ENCODE measurements at regions not wholly inside any gene's neighbourhood (a gene's known extent, or its start where the extent isn't known, plus 50 kb on each side); places are given as distances from the start of the nearest gene placed in this dataset.
A peak's percentile ranks its signal among the peaks of the same experiment; 100 is the strongest.

DNA sequence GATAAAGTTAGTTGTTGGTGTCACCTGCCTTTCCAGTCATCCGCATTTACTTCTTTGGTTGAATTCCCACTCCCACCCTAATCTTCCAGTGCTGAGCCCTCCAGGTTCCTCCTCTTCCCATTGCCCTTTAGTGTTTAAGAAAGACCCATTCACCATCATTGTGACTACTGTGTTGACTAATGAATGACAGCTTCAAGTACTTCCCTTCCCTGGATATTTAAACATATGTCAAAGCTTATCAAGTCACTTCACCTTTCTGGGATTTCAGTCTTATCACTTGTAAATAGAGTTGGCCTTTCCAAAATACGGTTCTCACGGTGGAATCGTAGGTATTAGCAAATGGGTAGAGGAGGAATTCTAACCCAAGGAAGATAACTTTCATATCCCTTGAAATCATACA is 201.6 kb upstream of the SVIL start:
- Histone ChIP-seq H3K27me3 (ENCODE audit: control insufficient read depth, insufficient read depth, low read length) (no peaks in the 10 kb centered on the region), H3K4me3 (replicated peaks in 1 of 4; ENCODE audit: control extremely low read depth in 1 of 4, insufficient read depth in 1 of 4, low read depth in 3 of 4, low read length in 4 of 4) (no peak overlapping the region), H3K4me2 (ENCODE audit: extremely low read depth, insufficient read depth, low read length) (no peak overlapping the region), H2AFZ (ENCODE audit: low read length) (no peak overlapping the region), H3K36me3 (ENCODE audit: control insufficient read depth, insufficient read depth, low read length) (no peaks in the 10 kb centered on the region), H3K9me3 (ENCODE audit: control insufficient read depth, insufficient read depth, low read depth, low read length) (no peaks in the 10 kb centered on the region), H3K9ac (ENCODE audit: insufficient read depth, low read length) (no peak overlapping the region), H4K20me1 (ENCODE audit: control insufficient read depth, extremely low read depth, insufficient read depth, low read length) (no peaks in the 10 kb centered on the region), H3K79me2 (ENCODE audit: control insufficient read depth, insufficient read depth, low read length) (no peaks in the 10 kb centered on the region), H3K4me1 (ENCODE audit: control insufficient read depth, extremely low read depth, insufficient read depth, low read length) (no peaks in the 10 kb centered on the region), H3K27ac (ENCODE audit: insufficient read depth, low read length) (no peak overlapping the region)
- DNase-seq (ENCODE audit: low read depth in 2 of 2) = no peak
- no peak for TF ChIP-seq EZH2 (IDR thresholded peaks at IDR 0.05; ENCODE audit: low read length, missing control alignments)
- TF ChIP-seq, protein P1, sequence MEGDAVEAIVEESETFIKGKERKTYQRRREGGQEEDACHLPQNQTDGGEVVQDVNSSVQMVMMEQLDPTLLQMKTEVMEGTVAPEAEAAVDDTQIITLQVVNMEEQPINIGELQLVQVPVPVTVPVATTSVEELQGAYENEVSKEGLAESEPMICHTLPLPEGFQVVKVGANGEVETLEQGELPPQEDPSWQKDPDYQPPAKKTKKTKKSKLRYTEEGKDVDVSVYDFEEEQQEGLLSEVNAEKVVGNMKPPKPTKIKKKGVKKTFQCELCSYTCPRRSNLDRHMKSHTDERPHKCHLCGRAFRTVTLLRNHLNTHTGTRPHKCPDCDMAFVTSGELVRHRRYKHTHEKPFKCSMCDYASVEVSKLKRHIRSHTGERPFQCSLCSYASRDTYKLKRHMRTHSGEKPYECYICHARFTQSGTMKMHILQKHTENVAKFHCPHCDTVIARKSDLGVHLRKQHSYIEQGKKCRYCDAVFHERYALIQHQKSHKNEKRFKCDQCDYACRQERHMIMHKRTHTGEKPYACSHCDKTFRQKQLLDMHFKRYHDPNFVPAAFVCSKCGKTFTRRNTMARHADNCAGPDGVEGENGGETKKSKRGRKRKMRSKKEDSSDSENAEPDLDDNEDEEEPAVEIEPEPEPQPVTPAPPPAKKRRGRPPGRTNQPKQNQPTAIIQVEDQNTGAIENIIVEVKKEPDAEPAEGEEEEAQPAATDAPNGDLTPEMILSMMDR (conservative IDR thresholded peaks at IDR 0.05 in 1 of 2, IDR thresholded peaks at IDR 0.05 in 1 of 2; ENCODE audit: low read depth in 1 of 2, low read length in 2 of 2) = no peak

DNA sequence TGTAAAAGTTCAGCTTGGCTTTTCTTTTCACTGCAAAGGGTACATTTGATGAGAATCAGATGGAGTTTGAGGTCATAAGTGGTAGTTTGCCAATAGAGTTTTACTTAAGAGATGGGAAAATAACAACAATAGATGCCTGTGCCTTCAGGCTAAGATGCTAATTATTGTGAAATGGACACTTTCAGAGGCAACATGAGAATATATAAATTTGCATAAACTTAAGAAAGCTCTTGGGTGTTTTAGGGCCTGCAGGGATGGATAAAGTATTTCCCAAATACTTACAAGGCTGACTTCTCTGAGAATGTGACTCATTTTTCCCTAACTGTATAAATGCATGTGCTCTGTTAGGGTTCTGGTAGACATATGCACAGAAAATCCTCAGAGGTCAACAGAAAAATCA is 200.3 kb upstream of the SVIL start:
- no peaks in the 10 kb centered on the region for H3K79me2 ChIP-seq (ENCODE audit: control insufficient read depth, insufficient read depth, low read length)
- H3K27ac ChIP-seq (ENCODE audit: insufficient read depth, low read length) = no peak overlapping the region
- H2AFZ ChIP-seq (ENCODE audit: low read length) = no peak overlapping the region
- no peak overlapping the region for H3K4me3 ChIP-seq (replicated peaks in 1 of 4; ENCODE audit: control extremely low read depth in 1 of 4, insufficient read depth in 1 of 4, low read depth in 3 of 4, low read length in 4 of 4)
- H3K36me3 ChIP-seq (ENCODE audit: control insufficient read depth, insufficient read depth, low read length) = no peaks in the 10 kb centered on the region
- H3K4me2 ChIP-seq (ENCODE audit: extremely low read depth, insufficient read depth, low read length) = no peak overlapping the region
- no peaks in the 10 kb centered on the region for H3K4me1 ChIP-seq (ENCODE audit: control insufficient read depth, extremely low read depth, insufficient read depth, low read length)
- DNase-seq (ENCODE audit: low read depth in 2 of 2) = peak; percentile 28 to 56
- H4K20me1 ChIP-seq (ENCODE audit: control insufficient read depth, extremely low read depth, insufficient read depth, low read length) = no peaks in the 10 kb centered on the region
- no peak overlapping the region for H3K9ac ChIP-seq (ENCODE audit: insufficient read depth, low read length)
- no peak for TF ChIP-seq EZH2 (IDR thresholded peaks at IDR 0.05; ENCODE audit: low read length, missing control alignments)
- TF ChIP-seq, protein P1 (conservative IDR thresholded peaks at IDR 0.05 in 1 of 2, IDR thresholded peaks at IDR 0.05 in 1 of 2; ENCODE audit: low read depth in 1 of 2, low read length in 2 of 2) = no peak
- no peaks in the 10 kb centered on the region for H3K9me3 ChIP-seq (ENCODE audit: control insufficient read depth, insufficient read depth, low read depth, low read length)
- H3K27me3 ChIP-seq (ENCODE audit: control insufficient read depth, insufficient read depth, low read length) = no peaks in the 10 kb centered on the region

DNA sequence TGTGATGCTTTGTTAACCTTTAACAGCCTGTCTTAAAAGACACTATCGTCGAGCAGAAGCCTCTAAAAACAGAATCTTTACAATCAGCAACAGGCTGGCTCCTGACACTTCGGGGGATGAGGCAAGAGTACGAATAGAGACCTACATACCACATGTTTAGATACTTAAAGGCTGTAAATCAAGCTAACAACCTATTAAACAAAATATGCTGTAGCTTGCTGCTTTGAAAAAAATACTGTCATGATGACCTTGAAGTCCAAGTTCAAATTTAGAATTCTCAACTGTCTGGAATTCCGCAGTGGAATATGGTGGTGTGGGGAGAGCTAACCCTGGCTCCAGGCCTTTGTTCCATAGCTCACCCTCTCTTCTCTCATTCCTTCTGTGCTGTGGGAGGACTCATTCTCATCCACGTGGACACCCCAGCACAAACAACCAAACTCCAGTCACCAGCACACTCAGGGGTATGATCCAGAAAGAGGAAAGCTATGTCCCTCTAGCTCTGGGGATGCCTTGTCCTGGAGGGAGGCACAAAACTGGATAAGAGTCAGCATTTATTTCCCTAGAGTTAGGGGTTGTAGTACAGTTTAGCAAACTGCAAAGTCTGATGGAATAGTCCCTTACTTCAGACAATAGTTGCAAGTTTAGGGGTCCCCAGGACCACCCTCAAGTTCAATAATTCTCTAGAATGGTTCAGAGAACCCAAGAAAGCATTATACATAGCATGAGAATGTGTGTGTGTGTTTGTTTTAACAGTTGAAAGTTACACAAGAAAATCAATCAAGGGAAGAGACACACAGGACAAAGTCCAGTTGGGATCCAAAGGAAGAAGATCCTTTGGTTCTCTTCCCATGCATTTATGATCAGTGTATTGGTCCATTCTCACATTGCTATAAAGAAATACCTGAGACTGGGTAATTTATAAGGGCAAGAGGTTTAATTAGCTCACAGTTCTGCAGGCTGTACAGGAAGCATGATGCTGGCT is 196.1 kb upstream of the SVIL start:
- H3K9me3 ChIP-seq (ENCODE audit: control insufficient read depth, insufficient read depth, low read depth, low read length) = no peaks in the 10 kb centered on the region
- no peaks in the 10 kb centered on the region for H3K4me1 ChIP-seq (ENCODE audit: control insufficient read depth, extremely low read depth, insufficient read depth, low read length)
- no peak overlapping the region for H3K27ac ChIP-seq (ENCODE audit: insufficient read depth, low read length)
- DNase-seq (ENCODE audit: low read depth in 2 of 2) = no peak
- H4K20me1 ChIP-seq (ENCODE audit: control insufficient read depth, extremely low read depth, insufficient read depth, low read length) = no peaks in the 10 kb centered on the region
- no peak overlapping the region for H3K4me3 ChIP-seq (replicated peaks in 1 of 4; ENCODE audit: control extremely low read depth in 1 of 4, insufficient read depth in 1 of 4, low read depth in 3 of 4, low read length in 4 of 4)
- H3K79me2 ChIP-seq (ENCODE audit: control insufficient read depth, insufficient read depth, low read length) = no peaks in the 10 kb centered on the region
- H3K9ac ChIP-seq (ENCODE audit: insufficient read depth, low read length) = no peak overlapping the region
- no peak overlapping the region for H3K4me2 ChIP-seq (ENCODE audit: extremely low read depth, insufficient read depth, low read length)
- TF ChIP-seq EZH2 (IDR thresholded peaks at IDR 0.05; ENCODE audit: low read length, missing control alignments) = no peak
- no peak overlapping the region for H2AFZ ChIP-seq (ENCODE audit: low read length)
- H3K36me3 ChIP-seq (ENCODE audit: control insufficient read depth, insufficient read depth, low read length) = no peaks in the 10 kb centered on the region
- no peaks in the 10 kb centered on the region for H3K27me3 ChIP-seq (ENCODE audit: control insufficient read depth, insufficient read depth, low read length)

Data from fibroblast of lung (primary cell).